Erythroblast (primary cell): ENCODE measurements at regions not wholly inside any gene's neighbourhood (a gene's known extent, or its start where the extent isn't known, plus 50 kb on each side); places are given as distances from the start of the nearest gene placed in this dataset.

Experiments used
- GATA1 ChIP-seq: IDR thresholded peaks from 2 replicates; pipeline ENCODE4 v1.6.1; 2011; ENCODE audit warnings: low read depth, mild to moderate bottlenecking, control low read depth, low read length, moderate library complexity
- POLR2A ChIP-seq: IDR thresholded peaks from 2 replicates; pipeline ENCODE4 v1.6.1; 2011; ENCODE audit warnings: mild to moderate bottlenecking, low read length

DNA sequence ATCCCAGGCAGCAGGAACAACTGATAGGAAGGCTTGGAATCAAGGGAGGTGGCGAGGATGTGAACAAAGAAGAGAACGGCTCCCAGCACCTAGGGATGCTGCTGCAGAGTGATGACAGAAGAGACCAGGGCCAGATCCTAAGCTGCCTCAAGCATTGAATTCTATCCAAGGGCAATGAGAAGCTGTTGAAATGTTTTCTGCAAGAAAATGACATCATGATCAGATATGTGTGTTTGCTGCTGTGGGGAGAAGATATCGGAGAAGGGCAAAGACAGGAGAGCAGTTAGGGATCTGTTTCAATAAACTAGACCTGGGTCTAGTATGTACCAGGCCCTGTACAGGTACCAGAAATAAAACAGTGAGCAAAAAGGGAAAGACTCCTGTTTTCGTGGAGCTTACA is 194.7 kb upstream of the RAB4A start:
- no peak for TF ChIP-seq POLR2A
- TF ChIP-seq GATA1, result no peak
